Kidney epithelial cell (primary cell): ENCODE measurements at regions not wholly inside any gene's neighbourhood (a gene's known extent, or its start where the extent isn't known, plus 50 kb on each side); places are given as distances from the start of the nearest gene placed in this dataset.

Source experiments
- DNase-seq: peaks from one replicate; pipeline ENCODE4 v3.0.0-alpha.2; 2010; ENCODE audit warnings: low read depth
- H3K27me3 ChIP-seq: 2 replicates; pipeline ENCODE4 v1.6.0; 2011; ENCODE audit warnings: low read length; ENCODE audit not compliant: control insufficient read depth, insufficient read depth
- H3K36me3 ChIP-seq: 2 replicates; pipeline ENCODE4 v1.5.1; 2011; ENCODE audit warnings: low read length; ENCODE audit not compliant: control insufficient read depth, insufficient read depth
- H3K4me3 ChIP-seq: 2 replicates; pipeline ENCODE4 v1.5.1; 2011; ENCODE audit warnings: low read depth, mild to moderate bottlenecking, control low read depth, low read length
- TF ChIP-seq, protein P1 (sequence below): IDR thresholded peaks from 2 replicates; pipeline ENCODE4 v1.5.1; 2011; ENCODE audit warnings: mild to moderate bottlenecking, moderate library complexity, low read length, control low read depth, inconsistent platforms; ENCODE audit not compliant: insufficient read depth, poor library complexity, severe bottlenecking

- no peaks in the 10 kb centered on the region for H3K27me3 ChIP-seq
- H3K36me3 ChIP-seq = no peaks in the 10 kb centered on the region
- H3K4me3 ChIP-seq = no peak overlapping the region
- no peak for DNase-seq
- TF ChIP-seq, protein P1, sequence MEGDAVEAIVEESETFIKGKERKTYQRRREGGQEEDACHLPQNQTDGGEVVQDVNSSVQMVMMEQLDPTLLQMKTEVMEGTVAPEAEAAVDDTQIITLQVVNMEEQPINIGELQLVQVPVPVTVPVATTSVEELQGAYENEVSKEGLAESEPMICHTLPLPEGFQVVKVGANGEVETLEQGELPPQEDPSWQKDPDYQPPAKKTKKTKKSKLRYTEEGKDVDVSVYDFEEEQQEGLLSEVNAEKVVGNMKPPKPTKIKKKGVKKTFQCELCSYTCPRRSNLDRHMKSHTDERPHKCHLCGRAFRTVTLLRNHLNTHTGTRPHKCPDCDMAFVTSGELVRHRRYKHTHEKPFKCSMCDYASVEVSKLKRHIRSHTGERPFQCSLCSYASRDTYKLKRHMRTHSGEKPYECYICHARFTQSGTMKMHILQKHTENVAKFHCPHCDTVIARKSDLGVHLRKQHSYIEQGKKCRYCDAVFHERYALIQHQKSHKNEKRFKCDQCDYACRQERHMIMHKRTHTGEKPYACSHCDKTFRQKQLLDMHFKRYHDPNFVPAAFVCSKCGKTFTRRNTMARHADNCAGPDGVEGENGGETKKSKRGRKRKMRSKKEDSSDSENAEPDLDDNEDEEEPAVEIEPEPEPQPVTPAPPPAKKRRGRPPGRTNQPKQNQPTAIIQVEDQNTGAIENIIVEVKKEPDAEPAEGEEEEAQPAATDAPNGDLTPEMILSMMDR = no peak
Measured at GRCh38 chr4:156538651-156539257, 432.8 kb downstream of the PDGFC start.

DNA sequence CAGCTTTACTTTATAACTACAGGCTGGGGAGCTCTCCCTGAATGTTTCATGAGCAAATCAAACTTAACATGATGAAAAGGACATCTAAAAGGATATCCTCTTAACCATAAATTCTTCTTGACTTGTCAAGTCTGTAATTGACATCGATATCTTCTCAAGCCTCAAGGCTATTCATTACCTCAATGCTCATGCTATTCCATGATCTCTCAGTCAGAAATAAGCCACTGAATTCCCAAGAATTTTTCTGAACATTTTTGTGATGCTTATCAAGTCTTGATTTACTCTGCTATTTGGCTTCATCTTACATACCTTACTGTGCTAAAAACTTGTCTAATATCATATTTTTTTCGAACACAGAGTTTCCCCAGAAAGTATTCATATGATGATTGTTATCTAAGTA, 433.4 kb downstream of the PDGFC start:
- TF ChIP-seq, protein P1 = no peak
- no peaks in the 10 kb centered on the region for H3K27me3 ChIP-seq
- no peaks in the 10 kb centered on the region for H3K36me3 ChIP-seq
- no peak for DNase-seq
- H3K4me3 ChIP-seq = no peak overlapping the region

- DNase-seq = no peak
- Histone ChIP-seq H3K4me3 (no peak overlapping the region), H3K27me3 (no peaks in the 10 kb centered on the region), H3K36me3 (no peaks in the 10 kb centered on the region)
- TF ChIP-seq, protein P1 = no peak
Measured at GRCh38 chr4:156537286-156537685, 434.3 kb downstream of the PDGFC start.

- no peaks in the 10 kb centered on the region for H3K36me3 ChIP-seq
- H3K4me3 ChIP-seq = no peak overlapping the region
- H3K27me3 ChIP-seq = no peaks in the 10 kb centered on the region
- DNase-seq = no peak
- TF ChIP-seq, protein P1 = no peak
Measured at GRCh38 chr4:156536661-156537060, 434.9 kb downstream of the PDGFC start.

DNA sequence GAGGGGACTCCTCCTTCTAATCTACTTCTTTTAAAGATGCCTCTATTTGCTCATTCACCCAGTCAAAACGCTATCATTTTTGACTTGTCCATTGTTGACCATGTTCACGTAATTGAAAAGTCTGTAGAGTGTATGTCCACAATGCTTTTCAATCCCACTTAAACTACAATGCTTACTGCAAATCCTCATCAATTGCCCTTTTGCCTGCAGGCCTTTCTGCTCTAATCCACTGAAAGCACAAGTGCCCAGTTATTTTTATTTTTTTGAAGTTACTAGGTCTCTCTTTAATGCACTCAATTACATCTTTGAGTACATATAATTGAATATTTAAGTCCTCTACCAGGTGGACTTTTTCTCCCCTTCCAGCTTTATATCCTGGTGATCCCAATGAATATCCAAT, 437.4 kb downstream of the PDGFC start:
- no peaks in the 10 kb centered on the region for H3K36me3 ChIP-seq
- no peak for DNase-seq
- no peak overlapping the region for H3K4me3 ChIP-seq
- H3K27me3 ChIP-seq = no peaks in the 10 kb centered on the region
- TF ChIP-seq, protein P1 = no peak

DNA sequence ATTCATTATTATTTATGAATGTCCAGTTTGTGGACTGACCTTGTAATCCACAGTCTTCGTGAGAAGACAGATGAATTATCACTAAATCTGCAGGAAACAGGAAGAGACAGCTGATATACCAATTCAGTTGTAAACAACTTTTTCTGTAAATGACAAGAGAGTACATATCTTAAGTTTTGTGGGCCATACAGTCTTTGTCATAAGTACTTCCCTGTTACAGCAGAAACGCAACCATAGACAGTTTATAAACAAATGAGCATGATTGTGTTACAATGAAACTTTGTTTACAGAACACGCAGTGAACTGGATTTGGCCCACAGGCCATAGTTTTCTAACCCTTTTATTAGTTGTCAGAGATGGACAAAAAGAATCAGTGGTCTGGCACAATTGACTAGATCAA, 443.4 kb downstream of the PDGFC start:
- H3K27me3 ChIP-seq = no peaks in the 10 kb centered on the region
- no peak for DNase-seq
- H3K4me3 ChIP-seq = no peak overlapping the region
- TF ChIP-seq, protein P1 = no peak
- no peaks in the 10 kb centered on the region for H3K36me3 ChIP-seq
